Loucy (cell line): ENCODE measurements at regions not wholly inside any gene's neighbourhood (a gene's known extent, or its start where the extent isn't known, plus 50 kb on each side); places are given as distances from the start of the nearest gene placed in this dataset.
"Not testable (repeated sequence)": the region's sequence is repeated elsewhere in the genome, so short reads cannot be mapped to it uniquely, and the experiment has no call there.

Source experiments
- H2AFZ ChIP-seq: fragments of 200-600 bp; sonication (generic); 2 replicates; pipeline ENCODE4 v1.6.0; 2016; ENCODE audit warnings: antibody characterized with exemption, mild to moderate bottlenecking, low read length, moderate library complexity
- H3F3A ChIP-seq: fragments of 200-600 bp; 2 replicates; pipeline ENCODE4 v1.6.0; 2016; ENCODE audit warnings: antibody characterized with exemption, low read depth, mild to moderate bottlenecking
- H3K27me3 ChIP-seq: fragments of 200-600 bp; sonication (generic); 2 replicates; pipeline ENCODE4 v1.6.1; 2014; ENCODE audit warnings: low read length, mild to moderate bottlenecking; ENCODE audit not compliant: insufficient read depth, poor library complexity, severe bottlenecking
- H3K36me3 ChIP-seq: fragments of 200-600 bp; sonication (generic); 2 replicates; pipeline ENCODE4 v1.6.1; 2016; ENCODE audit warnings: low read length; ENCODE audit not compliant: insufficient read depth
- H3K4me1 ChIP-seq: fragments of 200-600 bp; sonication (generic); 2 replicates; pipeline ENCODE4 v1.5.1; 2014; ENCODE audit warnings: low read length, mild to moderate bottlenecking; ENCODE audit not compliant: insufficient read depth, poor library complexity, severe bottlenecking
- H3K4me2 ChIP-seq: fragments of 200-600 bp; sonication (generic); 2 replicates; pipeline ENCODE4 v1.6.0; 2014; ENCODE audit warnings: antibody characterized with exemption, low read length, low read depth, mild to moderate bottlenecking; ENCODE audit not compliant: poor library complexity, severe bottlenecking
- H3K4me3 ChIP-seq: fragments of 200-600 bp; sonication (generic); 2 replicates; pipeline ENCODE4 v1.5.1; 2014; ENCODE audit warnings: low read length, mild to moderate bottlenecking, mixed read lengths; ENCODE audit not compliant: poor library complexity, severe bottlenecking
- H3K79me2 ChIP-seq: fragments of 200-600 bp; sonication (generic); 2 replicates; pipeline ENCODE4 v1.6.1; 2014; ENCODE audit warnings: low read length; ENCODE audit not compliant: insufficient read depth
- H3K9ac ChIP-seq: fragments of 200-600 bp; sonication (generic); 2 replicates; pipeline ENCODE4 v1.6.0; 2014; ENCODE audit warnings: mild to moderate bottlenecking, low read depth, low read length, moderate library complexity; ENCODE audit not compliant: poor library complexity, severe bottlenecking
- H3K9me2 ChIP-seq: fragments of 200-600 bp; sonication (generic); replicated peaks from 2 replicates; pipeline ENCODE4 v1.6.1; 2016; ENCODE audit warnings: low read depth, low read length, mixed read lengths
- H3K9me3 ChIP-seq: fragments of 200-600 bp; sonication (generic); 2 replicates; pipeline ENCODE4 v1.6.1; 2014; ENCODE audit warnings: mild to moderate bottlenecking, antibody characterized with exemption, low read length, low read depth; ENCODE audit not compliant: insufficient read depth
- H4K20me1 ChIP-seq: fragments of 200-600 bp; sonication (generic); 2 replicates; pipeline ENCODE4 v1.6.0; 2014; ENCODE audit warnings: antibody characterized with exemption, low read length, mild to moderate bottlenecking; ENCODE audit not compliant: insufficient read depth, poor library complexity, severe bottlenecking
- EZH2phosphoT487 ChIP-seq: fragments of 200-600 bp; IDR thresholded peaks from 2 replicates; pipeline ENCODE4 v1.6.1; 2018; ENCODE audit warnings: antibody characterized with exemption, mild to moderate bottlenecking, moderate library complexity, borderline replicate concordance
- TF ChIP-seq, protein P1 (sequence below): fragments of 200-600 bp; sonication (generic); conservative IDR thresholded peaks from 2 replicates; pipeline ENCODE4 v1.5.1; 2014; ENCODE audit warnings: mild to moderate bottlenecking, antibody characterized with exemption, low read length

- Histone ChIP-seq H3K4me2 (no peak overlapping the region), H3K79me2 (no peaks in the 10 kb centered on the region), H3K4me1 (no peaks in the 10 kb centered on the region), H3K9me2 (no peaks in the 10 kb centered on the region), H3F3A (no peaks in the 10 kb centered on the region), H3K9ac (no peak overlapping the region), H2AFZ (no peak overlapping the region), H3K4me3 (no peak overlapping the region), H4K20me1 (no peaks in the 10 kb centered on the region), H3K36me3 (no peaks in the 10 kb centered on the region), H3K27me3 (no peaks in the 10 kb centered on the region), H3K9me3 (no peaks in the 10 kb centered on the region; the same call in 1 of the 2 replicates)
- no peak for TF ChIP-seq EZH2phosphoT487
- TF ChIP-seq, protein P1, sequence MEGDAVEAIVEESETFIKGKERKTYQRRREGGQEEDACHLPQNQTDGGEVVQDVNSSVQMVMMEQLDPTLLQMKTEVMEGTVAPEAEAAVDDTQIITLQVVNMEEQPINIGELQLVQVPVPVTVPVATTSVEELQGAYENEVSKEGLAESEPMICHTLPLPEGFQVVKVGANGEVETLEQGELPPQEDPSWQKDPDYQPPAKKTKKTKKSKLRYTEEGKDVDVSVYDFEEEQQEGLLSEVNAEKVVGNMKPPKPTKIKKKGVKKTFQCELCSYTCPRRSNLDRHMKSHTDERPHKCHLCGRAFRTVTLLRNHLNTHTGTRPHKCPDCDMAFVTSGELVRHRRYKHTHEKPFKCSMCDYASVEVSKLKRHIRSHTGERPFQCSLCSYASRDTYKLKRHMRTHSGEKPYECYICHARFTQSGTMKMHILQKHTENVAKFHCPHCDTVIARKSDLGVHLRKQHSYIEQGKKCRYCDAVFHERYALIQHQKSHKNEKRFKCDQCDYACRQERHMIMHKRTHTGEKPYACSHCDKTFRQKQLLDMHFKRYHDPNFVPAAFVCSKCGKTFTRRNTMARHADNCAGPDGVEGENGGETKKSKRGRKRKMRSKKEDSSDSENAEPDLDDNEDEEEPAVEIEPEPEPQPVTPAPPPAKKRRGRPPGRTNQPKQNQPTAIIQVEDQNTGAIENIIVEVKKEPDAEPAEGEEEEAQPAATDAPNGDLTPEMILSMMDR, result no peak
These were observed 285.8 kb upstream of the COBL start for GRCh38 chr7:51602376-51602775.

- no peaks in the 10 kb centered on the region for H3F3A ChIP-seq
- H3K79me2 ChIP-seq, result no peaks in the 10 kb centered on the region
- no peak overlapping the region for H2AFZ ChIP-seq
- no peaks in the 10 kb centered on the region for H3K36me3 ChIP-seq
- H3K9me3 ChIP-seq, result no peaks in the 10 kb centered on the region; the same call in 1 of the 2 replicates
- H3K27me3 ChIP-seq, result no peaks in the 10 kb centered on the region
- H3K9ac ChIP-seq, result no peak overlapping the region
- no peak for TF ChIP-seq EZH2phosphoT487
- TF ChIP-seq, protein P1, result no peak
- H3K9me2 ChIP-seq, result no peaks in the 10 kb centered on the region
- H4K20me1 ChIP-seq, result no peaks in the 10 kb centered on the region
- H3K4me1 ChIP-seq, result no peaks in the 10 kb centered on the region
- H3K4me3 ChIP-seq, result no peak overlapping the region
- H3K4me2 ChIP-seq, result no peak overlapping the region
These were observed 284.9 kb upstream of the COBL start for GRCh38 chr7:51601461-51601860.

DNA sequence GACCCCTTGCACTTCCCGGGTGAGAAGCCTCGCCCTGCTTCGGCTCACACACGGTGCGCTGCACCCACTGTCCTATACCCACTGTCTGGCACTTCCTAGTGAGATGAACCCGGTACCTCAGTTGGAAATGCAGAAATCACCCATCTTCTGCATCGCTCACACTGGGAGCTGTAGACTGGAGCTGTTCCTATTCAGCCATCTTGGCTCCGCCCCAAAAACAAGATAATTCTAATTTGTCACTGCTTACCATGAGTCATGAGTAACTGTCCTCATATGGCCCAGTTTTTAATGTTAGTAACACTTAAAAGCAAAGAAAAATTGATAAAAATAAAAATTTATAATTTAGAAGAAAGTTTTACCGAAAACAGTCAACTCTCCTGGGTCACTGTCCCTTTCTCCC is 283.3 kb upstream of the COBL start:
- H3K9me3 ChIP-seq, H4K20me1 ChIP-seq, H3K79me2 ChIP-seq, H3F3A ChIP-seq, H2AFZ ChIP-seq, H3K36me3 ChIP-seq, H3K4me2 ChIP-seq, H3K4me1 ChIP-seq, H3K4me3 ChIP-seq, H3K27me3 ChIP-seq, H3K9ac ChIP-seq, H3K9me2 ChIP-seq: not testable (repeated sequence)

- Histone ChIP-seq H3K9me2 (no peaks in the 10 kb centered on the region), H3K9ac (no peak overlapping the region), H3K9me3 (no peaks in the 10 kb centered on the region), H3K4me3 (no peak overlapping the region), H3K36me3 (no peaks in the 10 kb centered on the region), H4K20me1 (no peaks in the 10 kb centered on the region), H3K27me3 (no peaks in the 10 kb centered on the region), H2AFZ (no peak overlapping the region), H3K79me2 (no peaks in the 10 kb centered on the region), H3K4me2 (no peak overlapping the region), H3K4me1 (no peaks in the 10 kb centered on the region), H3F3A (no peaks in the 10 kb centered on the region)
- TF ChIP-seq, protein P1, result no peak
- TF ChIP-seq EZH2phosphoT487, result no peak
These were observed 277.0 kb upstream of the COBL start for GRCh38 chr7:51593628-51594027.
